KMS-11 (cell line): ENCODE measurements at regions not wholly inside any gene's neighbourhood (a gene's known extent, or its start where the extent isn't known, plus 50 kb on each side); places are given as distances from the start of the nearest gene placed in this dataset.
"Not testable (repeated sequence)": the region's sequence is repeated elsewhere in the genome, so short reads cannot be mapped to it uniquely, and the experiment has no call there.

ENCODE experiments used
- H2AFZ ChIP-seq: fragments of 200-600 bp; sonication (generic); 2 replicates; pipeline ENCODE4 v1.6.1; 2016; ENCODE audit warnings: antibody characterized with exemption, mixed run types, low read depth
- H3K27ac ChIP-seq: fragments of 200-600 bp; sonication (generic); 2 replicates; pipeline ENCODE4 v1.6.1; 2016; ENCODE audit warnings: mild to moderate bottlenecking, mixed run types
- H3K27me3 ChIP-seq: fragments of 200-600 bp; sonication (generic); 2 replicates; pipeline ENCODE4 v1.6.1; 2017; ENCODE audit warnings: mild to moderate bottlenecking, low read depth, mixed run types, moderate library complexity; ENCODE audit not compliant: insufficient read depth
- H3K36me3 ChIP-seq: fragments of 200-600 bp; sonication (generic); 2 replicates; pipeline ENCODE4 v1.6.1; 2017; ENCODE audit warnings: mild to moderate bottlenecking, mixed run types; ENCODE audit not compliant: insufficient read depth
- H3K4me1 ChIP-seq: fragments of 200-600 bp; sonication (generic); 2 replicates; pipeline ENCODE4 v1.6.1; 2016; ENCODE audit warnings: mild to moderate bottlenecking, low read depth, mixed run types; ENCODE audit not compliant: poor library complexity, severe bottlenecking
- H3K4me2 ChIP-seq: fragments of 200-600 bp; sonication (generic); 2 replicates; pipeline ENCODE4 v1.7.0; 2016; ENCODE audit warnings: mild to moderate bottlenecking, mixed run types
- H3K4me3 ChIP-seq: fragments of 200-600 bp; sonication (generic); IDR thresholded peaks from 2 replicates; pipeline ENCODE4 v1.6.1; 2017; ENCODE audit warnings: low read depth, low read length, mixed read lengths; ENCODE audit not compliant: insufficient read depth
- H3K79me2 ChIP-seq: fragments of 200-600 bp; sonication (generic); 2 replicates; pipeline ENCODE4 v1.6.1; 2016; ENCODE audit warnings: low read depth, mixed run types; ENCODE audit not compliant: insufficient read depth
- H3K9ac ChIP-seq: fragments of 200-600 bp; sonication (generic); 2 replicates; pipeline ENCODE4 v1.6.1; 2016; ENCODE audit warnings: mild to moderate bottlenecking, mixed run types
- H4K20me1 ChIP-seq: fragments of 200-600 bp; sonication (generic); 2 replicates; pipeline ENCODE4 v1.6.1; 2016; ENCODE audit warnings: mild to moderate bottlenecking, mixed run types; ENCODE audit not compliant: insufficient read depth
- CTCF ChIP-seq: fragments of 200-600 bp; sonication (generic); conservative IDR thresholded peaks from 2 replicates; pipeline ENCODE4 v1.6.1; 2017; ENCODE audit warnings: low read depth, mild to moderate bottlenecking, antibody characterized with exemption, low read length, moderate library complexity, mixed read lengths

GRCh38 chr1:102790997-102791396 lies 317.3 kb downstream of the COL11A1 start:
- Histone ChIP-seq H3K79me2 (no peaks in the 10 kb centered on the region), H3K27me3 (no peaks in the 10 kb centered on the region), H3K4me3 (no peak overlapping the region), H3K4me1 (no peaks in the 10 kb centered on the region), H4K20me1 (no peaks in the 10 kb centered on the region), H3K27ac (no peak overlapping the region), H2AFZ (no peak overlapping the region), H3K9ac (no peak overlapping the region), H3K36me3 (no peaks in the 10 kb centered on the region), H3K4me2 (no peak overlapping the region)
- no peak for TF ChIP-seq CTCF

- not testable (repeated sequence) for H3K27ac ChIP-seq
Measured at GRCh38 chr1:102789951-102790350, 318.4 kb downstream of the COL11A1 start.

GRCh38 chr1:102783487-102783886 lies 324.8 kb downstream of the COL11A1 start:
- no peak overlapping the region for H3K27ac ChIP-seq
- H2AFZ ChIP-seq, result no peak overlapping the region
- H3K36me3 ChIP-seq, result no peaks in the 10 kb centered on the region
- H3K4me1 ChIP-seq, result no peaks in the 10 kb centered on the region
- no peaks in the 10 kb centered on the region for H3K79me2 ChIP-seq
- no peak for TF ChIP-seq CTCF
- H3K27me3 ChIP-seq, result no peaks in the 10 kb centered on the region
- no peak overlapping the region for H3K4me3 ChIP-seq
- no peak overlapping the region for H3K9ac ChIP-seq
- H3K4me2 ChIP-seq, result no peak overlapping the region
- no peaks in the 10 kb centered on the region for H4K20me1 ChIP-seq

More at GRCh38 chr1:102789951-102790350, 318.4 kb downstream of the COL11A1 start:
- H4K20me1 ChIP-seq, H3K79me2 ChIP-seq, H2AFZ ChIP-seq, H3K36me3 ChIP-seq, H3K4me1 ChIP-seq, H3K27me3 ChIP-seq, H3K9ac ChIP-seq, H3K4me3 ChIP-seq, H3K4me2 ChIP-seq: not testable (repeated sequence)

- Histone ChIP-seq H3K9ac (no peak overlapping the region), H3K36me3 (no peaks in the 10 kb centered on the region), H4K20me1 (no peaks in the 10 kb centered on the region), H2AFZ (no peak overlapping the region), H3K27me3 (no peaks in the 10 kb centered on the region), H3K79me2 (no peaks in the 10 kb centered on the region), H3K4me2 (no peak overlapping the region), H3K4me1 (no peaks in the 10 kb centered on the region), H3K27ac (no peak overlapping the region), H3K4me3 (no peak overlapping the region)
- TF ChIP-seq CTCF, result no peak
Measured at GRCh38 chr1:102782144-102782543, 326.2 kb downstream of the COL11A1 start.

GRCh38 chr1:102776071-102776470 lies 332.3 kb downstream of the COL11A1 start:
- no peaks in the 10 kb centered on the region for H4K20me1 ChIP-seq
- H2AFZ ChIP-seq, result no peak overlapping the region
- no peaks in the 10 kb centered on the region for H3K4me1 ChIP-seq
- H3K36me3 ChIP-seq, result no peaks in the 10 kb centered on the region
- H3K27me3 ChIP-seq, result no peaks in the 10 kb centered on the region
- H3K27ac ChIP-seq, result no peak overlapping the region
- no peak overlapping the region for H3K4me3 ChIP-seq
- H3K79me2 ChIP-seq, result no peaks in the 10 kb centered on the region
- H3K9ac ChIP-seq, result no peak overlapping the region
- no peak for TF ChIP-seq CTCF
- no peak overlapping the region for H3K4me2 ChIP-seq
